Trophoblast cell (in vitro differentiated cells and primary cell): ENCODE measurements at regions not wholly inside any gene's neighbourhood (a gene's known extent, or its start where the extent isn't known, plus 50 kb on each side); places are given as distances from the start of the nearest gene placed in this dataset.
A peak's percentile ranks its signal among the peaks of the same experiment; 100 is the strongest.

Source experiments
- DNase-seq, 2 donors: peaks; one replicate each; pipeline ENCODE4 v3.0.0-alpha.2; 2016
- H2AFZ ChIP-seq: 2 replicates; pipeline ENCODE4 v1.6.1; 2013; ENCODE audit warnings: low read length, moderate library complexity, mild to moderate bottlenecking; ENCODE audit not compliant: insufficient read depth, poor library complexity
- H2AK5ac ChIP-seq: 2 replicates; pipeline ENCODE4 v1.6.1; 2013; ENCODE audit warnings: mild to moderate bottlenecking, low read length
- H2BK120ac ChIP-seq: 2 replicates; pipeline ENCODE4 v1.6.1; 2013; ENCODE audit warnings: low read length, mild to moderate bottlenecking, moderate library complexity; ENCODE audit not compliant: insufficient read depth, poor library complexity
- H2BK12ac ChIP-seq: 2 replicates; pipeline ENCODE4 v1.6.1; 2013; ENCODE audit warnings: mild to moderate bottlenecking, low read length, moderate library complexity
- H2BK5ac ChIP-seq: 2 replicates; pipeline ENCODE4 v1.6.1; 2013; ENCODE audit warnings: low read length, low read depth, moderate library complexity, mild to moderate bottlenecking; ENCODE audit not compliant: poor library complexity
- H3K14ac ChIP-seq: 2 replicates; pipeline ENCODE4 v1.6.1; 2013; ENCODE audit warnings: mild to moderate bottlenecking, low read length
- H3K18ac ChIP-seq: 2 replicates; pipeline ENCODE4 v1.6.1; 2013; ENCODE audit warnings: mild to moderate bottlenecking, low read length
- H3K23ac ChIP-seq: 2 replicates; pipeline ENCODE4 v1.6.1; 2013; ENCODE audit warnings: low read length
- H3K27ac ChIP-seq: 2 replicates; pipeline ENCODE4 v1.5.1; 2013; ENCODE audit warnings: low read depth, mild to moderate bottlenecking, inconsistent platforms, low read length, moderate library complexity
- H3K27me3 ChIP-seq: 2 replicates; pipeline ENCODE4 v1.6.1; 2013; ENCODE audit warnings: inconsistent platforms, mild to moderate bottlenecking, low read length, moderate library complexity; ENCODE audit not compliant: insufficient read depth
- H3K36me3 ChIP-seq, 2 experiments: 1 replicate in 1 of 2; 2 replicates in 1 of 2; pipeline ENCODE4 v1.6.1; 2013; ENCODE audit warnings: low read length in 2 of 2, mild to moderate bottlenecking in 2 of 2, moderate library complexity in 1 of 2; ENCODE audit not compliant: insufficient read depth in 2 of 2, control insufficient read depth in 1 of 2
- H3K4ac ChIP-seq: 2 replicates; pipeline ENCODE4 v1.6.1; 2013; ENCODE audit warnings: low read depth, mild to moderate bottlenecking, low read length, moderate library complexity
- H3K4me1 ChIP-seq, 2 experiments: 1 replicate in 1 of 2; 2 replicates in 1 of 2; pipeline ENCODE4 v1.6.1; 2013; ENCODE audit warnings: low read length in 2 of 2, mild to moderate bottlenecking in 2 of 2, moderate library complexity in 1 of 2; ENCODE audit not compliant: insufficient read depth in 2 of 2, control insufficient read depth in 1 of 2
- H3K4me2 ChIP-seq: 2 replicates; pipeline ENCODE4 v1.6.1; 2013; ENCODE audit warnings: inconsistent platforms, mild to moderate bottlenecking, low read length, moderate library complexity
- H3K4me3 ChIP-seq: 2 replicates; pipeline ENCODE4 v1.5.1; 2013; ENCODE audit warnings: mild to moderate bottlenecking, low read depth, low read length, inconsistent platforms
- H3K79me1 ChIP-seq: one replicate; pipeline ENCODE4 v1.6.1; 2013; ENCODE audit warnings: low read length
- H3K79me2 ChIP-seq: 2 replicates; pipeline ENCODE4 v1.6.1; 2013; ENCODE audit warnings: low read length, mild to moderate bottlenecking; ENCODE audit not compliant: control insufficient read depth, insufficient read depth, poor library complexity
- H3K9ac ChIP-seq: 2 replicates; pipeline ENCODE4 v1.6.1; 2013; ENCODE audit warnings: mild to moderate bottlenecking, low read length
- H3K9me3 ChIP-seq: 2 replicates; pipeline ENCODE4 v1.6.1; 2013; ENCODE audit warnings: low read depth, mild to moderate bottlenecking, control low read depth, inconsistent platforms, low read length; ENCODE audit not compliant: insufficient read depth
- H4K12ac ChIP-seq: 2 replicates; pipeline ENCODE4 v1.6.1; 2013; ENCODE audit warnings: low read depth, mild to moderate bottlenecking, low read length, moderate library complexity
- H4K8ac ChIP-seq: 2 replicates; pipeline ENCODE4 v1.6.1; 2013; ENCODE audit warnings: low read depth, mild to moderate bottlenecking, low read length, moderate library complexity
- H4K91ac ChIP-seq: one replicate; pipeline ENCODE4 v1.6.1; 2013; ENCODE audit warnings: low read depth, mild to moderate bottlenecking, low read length, moderate library complexity
- WGBS: extraction: QIAGEN DNeasy Blood & Tissue Kit; methylation state at CpG from one replicate; pipeline ENCODE4 v1.1.7; 2013; ENCODE audit warnings: missing lambda C conversion rate; ENCODE audit not compliant: insufficient read length, insufficient coverage; ENCODE audit errors: extremely low coverage; 5-methylcytosine and 5-hydroxymethylcytosine counted together

DNA sequence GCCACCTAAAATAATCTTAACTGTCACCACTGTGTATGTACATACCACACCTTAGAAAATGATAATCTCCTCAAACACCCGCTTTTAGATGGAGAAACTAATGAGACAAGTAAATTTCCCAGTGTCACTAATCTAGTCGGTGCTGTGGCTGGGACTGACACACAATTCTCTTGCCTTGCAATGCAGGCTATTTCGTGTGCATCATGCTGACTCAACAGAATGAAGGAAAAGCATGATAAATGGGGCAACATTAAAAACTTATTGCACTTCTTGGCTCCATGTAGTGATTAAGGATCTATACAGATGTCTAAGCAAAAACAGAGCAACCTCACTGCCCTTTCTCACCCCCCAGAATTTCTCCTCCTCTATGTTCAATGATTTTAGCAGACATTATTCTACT is 677.9 kb downstream of the DTWD2 start:
- Histone ChIP-seq H3K4ac (no peak overlapping the region), H3K14ac (no peak overlapping the region), H2BK5ac (no peak overlapping the region), H3K27me3 (no peaks in the 10 kb centered on the region), H2BK12ac (no peak overlapping the region), H3K4me2 (no peak overlapping the region), H3K79me2 (no peaks in the 10 kb centered on the region), H3K9me3 (no peaks in the 10 kb centered on the region), H3K4me3 (no peak overlapping the region), H3K9ac (no peak overlapping the region), H2BK120ac (no peak overlapping the region), H2AK5ac (no peak overlapping the region), H3K79me1 (no peaks in the 10 kb centered on the region), H3K36me3 (no peaks in the 10 kb centered on the region), H4K8ac (no peak overlapping the region), H3K4me1 (no peaks in the 10 kb centered on the region), H4K91ac (no peak overlapping the region), H2AFZ (no peak overlapping the region), H4K12ac (no peak overlapping the region), H3K23ac (no peak overlapping the region), H3K27ac (no peak overlapping the region), H3K18ac (no peak overlapping the region)
- WGBS: no CpG with 5 or more reads among the region's 3 CpGs
- no peak for DNase-seq

DNA sequence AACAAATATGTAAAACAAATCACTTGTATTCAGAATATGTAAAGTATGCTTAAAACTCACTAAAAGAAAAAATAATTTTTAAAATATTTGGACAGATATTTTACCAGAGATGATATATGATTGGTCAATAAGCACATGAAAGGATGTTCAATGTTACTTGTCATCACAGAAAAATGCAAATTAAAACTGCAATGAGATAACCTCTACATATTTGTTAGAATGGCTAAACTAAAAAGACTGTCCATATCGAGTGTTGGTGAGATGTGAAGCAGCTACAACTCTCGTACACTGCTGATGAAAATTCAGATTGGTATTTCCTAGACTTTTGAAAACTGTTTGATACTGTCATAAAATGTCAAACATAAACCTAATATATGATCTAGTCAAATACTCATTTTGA is 685.1 kb downstream of the DTWD2 start:
- no peaks in the 10 kb centered on the region for H3K4me1 ChIP-seq
- no peaks in the 10 kb centered on the region for H3K36me3 ChIP-seq
- no peaks in the 10 kb centered on the region for H3K9me3 ChIP-seq
- no peak overlapping the region for H4K91ac ChIP-seq
- no peak overlapping the region for H2AFZ ChIP-seq
- no peak overlapping the region for H2AK5ac ChIP-seq
- H3K4ac ChIP-seq: no peak overlapping the region
- peak in 1 of 2 donors; percentile 35 for DNase-seq
- no CpG with 5 or more reads among the region's 2 CpGs for WGBS
- H2BK120ac ChIP-seq: no peak overlapping the region
- H4K12ac ChIP-seq: no peak overlapping the region
- H2BK5ac ChIP-seq: no peak overlapping the region
- H3K23ac ChIP-seq: no peak overlapping the region
- no peak overlapping the region for H2BK12ac ChIP-seq
- H3K27me3 ChIP-seq: no peaks in the 10 kb centered on the region
- no peak overlapping the region for H4K8ac ChIP-seq
- no peak overlapping the region for H3K4me3 ChIP-seq
- H3K4me2 ChIP-seq: no peak overlapping the region
- no peaks in the 10 kb centered on the region for H3K79me2 ChIP-seq
- no peak overlapping the region for H3K9ac ChIP-seq
- H3K18ac ChIP-seq: no peak overlapping the region
- no peaks in the 10 kb centered on the region for H3K79me1 ChIP-seq
- no peak overlapping the region for H3K27ac ChIP-seq
- no peak overlapping the region for H3K14ac ChIP-seq

DNA sequence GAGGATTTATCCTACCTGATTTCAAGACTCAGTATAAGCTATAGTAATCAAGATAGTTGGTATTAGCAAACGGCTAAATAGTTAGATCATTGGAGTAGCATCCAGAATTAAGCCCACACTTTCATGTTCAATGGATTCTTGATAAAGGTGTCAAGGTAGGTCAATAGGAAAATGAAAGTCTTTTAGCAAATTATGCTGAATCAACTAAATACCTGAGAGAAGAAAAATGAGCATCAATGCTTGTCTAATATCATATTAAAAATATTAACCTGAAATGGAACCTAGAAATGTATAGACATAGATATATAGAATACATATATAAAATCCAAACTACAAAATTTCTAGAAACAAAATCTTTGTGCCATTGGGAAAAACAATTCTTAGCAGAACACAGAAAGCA is 685.6 kb downstream of the DTWD2 start:
- H3K9me3 ChIP-seq: no peaks in the 10 kb centered on the region
- WGBS: no CpG with 5 or more reads among the region's 1 CpG
- no peak overlapping the region for H2BK120ac ChIP-seq
- H3K4ac ChIP-seq: no peak overlapping the region
- no peak overlapping the region for H3K9ac ChIP-seq
- no peak overlapping the region for H2AFZ ChIP-seq
- no peak overlapping the region for H4K12ac ChIP-seq
- H3K79me1 ChIP-seq: no peaks in the 10 kb centered on the region
- no peak overlapping the region for H4K8ac ChIP-seq
- H3K4me1 ChIP-seq: no peaks in the 10 kb centered on the region
- H3K23ac ChIP-seq: no peak overlapping the region
- no peaks in the 10 kb centered on the region for H3K27me3 ChIP-seq
- H4K91ac ChIP-seq: no peak overlapping the region
- no peak overlapping the region for H3K14ac ChIP-seq
- no peak overlapping the region for H3K4me3 ChIP-seq
- H3K79me2 ChIP-seq: no peaks in the 10 kb centered on the region
- H3K18ac ChIP-seq: no peak overlapping the region
- H2BK12ac ChIP-seq: no peak overlapping the region
- no peak overlapping the region for H3K4me2 ChIP-seq
- no peak for DNase-seq
- no peak overlapping the region for H2BK5ac ChIP-seq
- H3K27ac ChIP-seq: no peak overlapping the region
- H2AK5ac ChIP-seq: no peak overlapping the region
- H3K36me3 ChIP-seq: no peaks in the 10 kb centered on the region

DNA sequence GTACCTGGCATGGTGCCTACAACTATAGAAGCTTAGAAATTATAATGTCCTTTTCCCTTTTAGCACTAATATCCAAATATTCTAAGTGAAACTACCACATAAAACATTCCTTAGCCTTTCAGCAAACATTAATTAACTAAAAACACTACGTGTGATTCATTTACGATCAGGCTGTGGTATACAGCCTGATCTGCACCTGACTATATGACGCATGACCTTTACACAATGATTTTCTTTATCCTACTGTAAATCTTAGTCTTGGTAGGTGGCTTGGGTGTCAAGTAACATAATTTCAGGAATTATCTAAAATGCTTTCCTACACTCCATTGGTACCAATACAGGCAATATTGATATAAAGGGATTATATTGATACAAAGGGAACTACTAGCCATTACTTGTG is 686.7 kb downstream of the DTWD2 start:
- no peak overlapping the region for H3K14ac ChIP-seq
- no peak overlapping the region for H3K27ac ChIP-seq
- no peak for DNase-seq
- H3K27me3 ChIP-seq: no peaks in the 10 kb centered on the region
- no peak overlapping the region for H2BK120ac ChIP-seq
- H3K9ac ChIP-seq: no peak overlapping the region
- WGBS: no CpG with 5 or more reads among the region's 3 CpGs
- no peaks in the 10 kb centered on the region for H3K79me2 ChIP-seq
- no peaks in the 10 kb centered on the region for H3K9me3 ChIP-seq
- H3K23ac ChIP-seq: no peak overlapping the region
- H3K18ac ChIP-seq: no peak overlapping the region
- H3K4me1 ChIP-seq: no peaks in the 10 kb centered on the region
- H3K4ac ChIP-seq: no peak overlapping the region
- H2BK5ac ChIP-seq: no peak overlapping the region
- no peak overlapping the region for H2BK12ac ChIP-seq
- H3K36me3 ChIP-seq: no peaks in the 10 kb centered on the region
- H4K12ac ChIP-seq: no peak overlapping the region
- H3K79me1 ChIP-seq: no peaks in the 10 kb centered on the region
- no peak overlapping the region for H2AFZ ChIP-seq
- H3K4me2 ChIP-seq: no peak overlapping the region
- no peak overlapping the region for H3K4me3 ChIP-seq
- H4K91ac ChIP-seq: no peak overlapping the region
- H2AK5ac ChIP-seq: no peak overlapping the region
- H4K8ac ChIP-seq: no peak overlapping the region
